PC-9 (cell line): ENCODE measurements at regions not wholly inside any gene's neighbourhood (a gene's known extent, or its start where the extent isn't known, plus 50 kb on each side); places are given as distances from the start of the nearest gene placed in this dataset.

Experiments
- CTCF ChIP-seq: fragments of 200-600 bp; sonication (generic); conservative IDR thresholded peaks from 2 replicates; pipeline ENCODE4 v1.6.1; 2017; ENCODE audit warnings: mixed run types, antibody characterized with exemption, mild to moderate bottlenecking, moderate library complexity
- EZH2 ChIP-seq: fragments of 200-600 bp; sonication (generic); IDR thresholded peaks from 2 replicates; pipeline ENCODE4 v1.8.0; 2017; ENCODE audit warnings: antibody characterized with exemption, low read depth

DNA sequence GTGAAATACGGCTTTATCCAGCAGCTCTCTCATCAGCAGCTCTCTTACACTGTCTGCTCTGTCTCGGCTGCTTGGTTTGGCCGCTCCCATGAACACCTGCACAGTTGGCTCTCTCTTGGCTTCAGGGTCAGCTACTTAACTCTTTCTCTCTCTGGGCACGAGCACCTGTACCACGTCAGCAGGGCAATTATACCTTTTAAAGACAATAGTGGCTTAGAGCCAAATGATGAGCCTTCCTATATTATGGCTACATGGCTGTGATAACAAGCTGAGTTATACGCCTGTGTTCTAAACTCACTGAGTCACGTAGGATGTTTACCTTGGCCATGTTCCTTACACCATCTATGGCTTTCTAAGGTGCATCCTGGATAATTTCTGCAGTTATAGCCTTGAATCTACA, 69.2 kb upstream of the CTNND2 start:
- TF ChIP-seq CTCF (no peak), EZH2 (no peak)
